HCT116 (cell line): ENCODE measurements at regions not wholly inside any gene's neighbourhood (a gene's known extent, or its start where the extent isn't known, plus 50 kb on each side); places are given as distances from the start of the nearest gene placed in this dataset.

Experiments
- EZH2 ChIP-seq: fragments of 200-600 bp; sonication (generic); IDR thresholded peaks from 2 replicates; pipeline ENCODE4 v1.6.1; 2017; ENCODE audit warnings: antibody characterized with exemption, mixed run types
- JUND ChIP-seq: IDR thresholded peaks from 2 replicates; pipeline ENCODE4 v1.6.1; 2012
- POLR2A ChIP-seq: IDR thresholded peaks from 2 replicates; pipeline ENCODE4 v1.7.0; 2011; ENCODE audit warnings: borderline replicate concordance; ENCODE audit not compliant: insufficient read depth, insufficient read length; ENCODE audit errors: extremely low read depth
- POLR2AphosphoS5 ChIP-seq: IDR thresholded peaks from 2 replicates; pipeline ENCODE4 v1.6.1; 2011; ENCODE audit warnings: mild to moderate bottlenecking, low read depth, low read length, moderate library complexity
- RAD21 ChIP-seq: IDR thresholded peaks from 2 replicates; pipeline ENCODE4 v1.6.1; 2012; ENCODE audit warnings: low read depth, mild to moderate bottlenecking
- REST ChIP-seq: IDR thresholded peaks from 2 replicates; pipeline ENCODE4 v1.6.1; 2012; ENCODE audit warnings: low read depth
- TCF7L2 ChIP-seq: IDR thresholded peaks from 2 replicates; pipeline ENCODE4 v1.7.0; 2011; ENCODE audit warnings: borderline replicate concordance, inconsistent platforms; ENCODE audit not compliant: insufficient read depth, insufficient read length; ENCODE audit errors: extremely low read depth
- ZNF274 ChIP-seq: fragments of 200-500 bp; sonication (Bioruptor generic); IDR thresholded peaks from 2 replicates; pipeline ENCODE4 v1.6.1; 2014; ENCODE audit warnings: mild to moderate bottlenecking, low read depth, low read length, inconsistent platforms
- TF ChIP-seq, protein P1 (sequence below), 3 experiments: fragments of 200-600 bp in 1 of 3; sonication (generic) in 1 of 3; IDR thresholded peaks in 2 of 3; conservative IDR thresholded peaks in 1 of 3; 2 replicates each; pipeline ENCODE4 v1.5.1; 2012 to 2017; ENCODE audit warnings: low read depth in 2 of 3, low read length in 2 of 3, antibody characterized with exemption in 1 of 3, borderline replicate concordance in 1 of 3, control low read depth in 1 of 3, mild to moderate bottlenecking in 1 of 3, mixed read lengths in 1 of 3, mixed run types in 1 of 3, moderate library complexity in 1 of 3; ENCODE audit not compliant: insufficient read depth in 1 of 3

GRCh38 chr2:47309952-47310800 is 58.9 kb upstream of the EPCAM start:
- no peak for TF ChIP-seq EZH2
- no peak for TF ChIP-seq RAD21
- no peak for TF ChIP-seq POLR2AphosphoS5
- TF ChIP-seq POLR2A = no peak
- TF ChIP-seq, protein P1, sequence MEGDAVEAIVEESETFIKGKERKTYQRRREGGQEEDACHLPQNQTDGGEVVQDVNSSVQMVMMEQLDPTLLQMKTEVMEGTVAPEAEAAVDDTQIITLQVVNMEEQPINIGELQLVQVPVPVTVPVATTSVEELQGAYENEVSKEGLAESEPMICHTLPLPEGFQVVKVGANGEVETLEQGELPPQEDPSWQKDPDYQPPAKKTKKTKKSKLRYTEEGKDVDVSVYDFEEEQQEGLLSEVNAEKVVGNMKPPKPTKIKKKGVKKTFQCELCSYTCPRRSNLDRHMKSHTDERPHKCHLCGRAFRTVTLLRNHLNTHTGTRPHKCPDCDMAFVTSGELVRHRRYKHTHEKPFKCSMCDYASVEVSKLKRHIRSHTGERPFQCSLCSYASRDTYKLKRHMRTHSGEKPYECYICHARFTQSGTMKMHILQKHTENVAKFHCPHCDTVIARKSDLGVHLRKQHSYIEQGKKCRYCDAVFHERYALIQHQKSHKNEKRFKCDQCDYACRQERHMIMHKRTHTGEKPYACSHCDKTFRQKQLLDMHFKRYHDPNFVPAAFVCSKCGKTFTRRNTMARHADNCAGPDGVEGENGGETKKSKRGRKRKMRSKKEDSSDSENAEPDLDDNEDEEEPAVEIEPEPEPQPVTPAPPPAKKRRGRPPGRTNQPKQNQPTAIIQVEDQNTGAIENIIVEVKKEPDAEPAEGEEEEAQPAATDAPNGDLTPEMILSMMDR (IDR thresholded peaks at IDR 0.05 in 2 of 3, conservative IDR thresholded peaks at IDR 0.05 in 1 of 3; ENCODE audit: borderline replicate concordance in 1 of 3, insufficient read depth in 1 of 3, low read depth in 2 of 3, low read length in 2 of 3) = no peak
- no peak for TF ChIP-seq JUND
- TF ChIP-seq TCF7L2 = no peak
- no peak for TF ChIP-seq REST
- TF ChIP-seq ZNF274 = no peak
